Adrenal gland (tissue), 9 donors: ENCODE measurements at regions not wholly inside any gene's neighbourhood (a gene's known extent, or its start where the extent isn't known, plus 50 kb on each side); places are given as distances from the start of the nearest gene placed in this dataset.

ENCODE experiments used
- DNase-seq, 7 donors: peaks; one replicate each; pipeline ENCODE4 v3.0.0-alpha.2; 2019 to 2020
- H3K27ac ChIP-seq, 5 donors: fragments of 200-600 bp; sonication (generic) in 4 of 5; 1 replicate in 3 of 5; 2 replicates in 2 of 5; pipeline versions ENCODE4 v1.5.1 to v1.8.0; 2016 to 2020; ENCODE audit warnings: mild to moderate bottlenecking in 1 of 5
- H3K27me3 ChIP-seq: fragments of 200-600 bp; 2 replicates; pipeline ENCODE4 v1.8.0; 2021
- H3K36me3 ChIP-seq, 2 donors: fragments of 200-600 bp; replicated peaks in 1 of 2; 1 replicate in 1 of 2; 2 replicates in 1 of 2; pipeline versions ENCODE4 v1.5.1 to v1.8.0; 2018 to 2022
- H3K4me1 ChIP-seq, 2 donors: fragments of 200-600 bp; replicated peaks in 1 of 2; 1 replicate in 1 of 2; 2 replicates in 1 of 2; pipeline versions ENCODE4 v1.5.1 to v1.8.0; 2018 to 2021
- H3K4me3 ChIP-seq, 4 donors: fragments of 200-600 bp; sonication (generic) in 3 of 4; one replicate each; pipeline ENCODE4 v1.5.1; 2016 to 2018
- H3K9me3 ChIP-seq, 3 donors: fragments of 200-600 bp; sonication (generic) in 1 of 3; replicated peaks in 1 of 3; 1 replicate in 2 of 3; 2 replicates in 1 of 3; pipeline versions ENCODE4 v1.5.1 to v1.8.0; 2016 to 2021
- POLR2A ChIP-seq, 2 donors: fragments of 450-650 bp; IDR thresholded peaks; one replicate each; pipeline ENCODE4 v1.6.1; 2017; ENCODE audit warnings: antibody characterized with exemption in 2 of 2, mild to moderate bottlenecking in 2 of 2, moderate library complexity in 1 of 2
- WGBS, 4 donors: extraction: QIAGEN DNeasy Blood & Tissue Kit in 2 of 4; methylation state at CpG; one replicate each; pipeline versions ENCODE4 v1.1.5 to v1.1.7; 2013 to 2017; 5-methylcytosine and 5-hydroxymethylcytosine counted together
- intact Hi-C, 2 donors: fragments of 100-400 bp; cut with DNase I; formaldehyde crosslinking; loops; one replicate each; pipeline versions ENCODE4 v1.14.1 to v1.15.0; 2022 to 2023
- TF ChIP-seq, protein P1 (sequence below), 6 experiments: fragments of 450-650 bp in 4 of 6; fragments of 200-600 bp in 2 of 6; sonication (generic) in 1 of 6; IDR thresholded peaks; 1 replicate in 5 of 6; 2 replicates in 1 of 6; pipeline versions ENCODE4 v1.5.1 to v1.8.0; 2016 to 2021; ENCODE audit warnings: antibody characterized with exemption in 6 of 6, mild to moderate bottlenecking in 2 of 6, moderate library complexity in 1 of 6
- donor health status: healthy with polysubstance abuse.
- donor health status: Bipolar disorder and iron deficiency.
- donor health status: DM: yes; HTN: yes; CAD: no.
- donor health status: DM: no; HTN: no; CAD: no.
- donor health status: DM: no; HTN: no; CAD: no.

- H3K4me1 ChIP-seq, result no peaks in the 10 kb centered on the region
- no peaks in the 10 kb centered on the region for H3K9me3 ChIP-seq
- no peak overlapping the region for H3K27ac ChIP-seq
- DNase-seq, result no peak
- no peaks in the 10 kb centered on the region for H3K36me3 ChIP-seq
- WGBS, 4 donors, result 72 to 79% (median 75%) methylated on average over 14 of the region's 14 CpGs
- intact Hi-C loops, result no loop called here
- H3K27me3 ChIP-seq, result peaks cover 22% of the 10 kb centered on the region
- TF ChIP-seq, protein P1, sequence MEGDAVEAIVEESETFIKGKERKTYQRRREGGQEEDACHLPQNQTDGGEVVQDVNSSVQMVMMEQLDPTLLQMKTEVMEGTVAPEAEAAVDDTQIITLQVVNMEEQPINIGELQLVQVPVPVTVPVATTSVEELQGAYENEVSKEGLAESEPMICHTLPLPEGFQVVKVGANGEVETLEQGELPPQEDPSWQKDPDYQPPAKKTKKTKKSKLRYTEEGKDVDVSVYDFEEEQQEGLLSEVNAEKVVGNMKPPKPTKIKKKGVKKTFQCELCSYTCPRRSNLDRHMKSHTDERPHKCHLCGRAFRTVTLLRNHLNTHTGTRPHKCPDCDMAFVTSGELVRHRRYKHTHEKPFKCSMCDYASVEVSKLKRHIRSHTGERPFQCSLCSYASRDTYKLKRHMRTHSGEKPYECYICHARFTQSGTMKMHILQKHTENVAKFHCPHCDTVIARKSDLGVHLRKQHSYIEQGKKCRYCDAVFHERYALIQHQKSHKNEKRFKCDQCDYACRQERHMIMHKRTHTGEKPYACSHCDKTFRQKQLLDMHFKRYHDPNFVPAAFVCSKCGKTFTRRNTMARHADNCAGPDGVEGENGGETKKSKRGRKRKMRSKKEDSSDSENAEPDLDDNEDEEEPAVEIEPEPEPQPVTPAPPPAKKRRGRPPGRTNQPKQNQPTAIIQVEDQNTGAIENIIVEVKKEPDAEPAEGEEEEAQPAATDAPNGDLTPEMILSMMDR (IDR thresholded peaks at IDR 0.05), result no peak
- TF ChIP-seq POLR2A (IDR thresholded peaks at IDR 0.05), result no peak
- H3K4me3 ChIP-seq, result no peak overlapping the region
These were observed 567.4 kb upstream of the ZFHX3 start for GRCh38 chr16:73615071-73615940.

- TF ChIP-seq, protein P1 (IDR thresholded peaks at IDR 0.05), result no peak
- no peak for TF ChIP-seq POLR2A (IDR thresholded peaks at IDR 0.05)
- Histone ChIP-seq H3K4me1 (no peaks in the 10 kb centered on the region), H3K36me3 (no peaks in the 10 kb centered on the region), H3K4me3 (no peak overlapping the region), H3K27me3 (peaks cover 22% of the 10 kb centered on the region), H3K27ac (no peak overlapping the region), H3K9me3 (no peaks in the 10 kb centered on the region)
- no peak for DNase-seq
- WGBS, 4 donors, result 80 to 86% (median 85%) methylated on average over 4 of the region's 4 CpGs
- intact Hi-C loops, result no loop called here
These were observed 566.2 kb upstream of the ZFHX3 start for GRCh38 chr16:73614131-73614530.

GRCh38 chr16:73610605-73611156 lies 562.8 kb upstream of the ZFHX3 start:
- no peak for TF ChIP-seq POLR2A (IDR thresholded peaks at IDR 0.05)
- TF ChIP-seq, protein P1 (IDR thresholded peaks at IDR 0.05), result no peak
- Histone ChIP-seq H3K36me3 (no peaks in the 10 kb centered on the region), H3K4me3 (no peak overlapping the region), H3K27me3 (peaks cover 22% of the 10 kb centered on the region), H3K4me1 (no peaks in the 10 kb centered on the region), H3K9me3 (no peaks in the 10 kb centered on the region), H3K27ac (no peak overlapping the region)
- no peak for DNase-seq
- intact Hi-C loops, result no loop called here
- whole genome bisulfite sequencing, 4 donors, result 51 to 60% (median 56%) methylated on average over 5 of the region's 5 CpGs

DNA sequence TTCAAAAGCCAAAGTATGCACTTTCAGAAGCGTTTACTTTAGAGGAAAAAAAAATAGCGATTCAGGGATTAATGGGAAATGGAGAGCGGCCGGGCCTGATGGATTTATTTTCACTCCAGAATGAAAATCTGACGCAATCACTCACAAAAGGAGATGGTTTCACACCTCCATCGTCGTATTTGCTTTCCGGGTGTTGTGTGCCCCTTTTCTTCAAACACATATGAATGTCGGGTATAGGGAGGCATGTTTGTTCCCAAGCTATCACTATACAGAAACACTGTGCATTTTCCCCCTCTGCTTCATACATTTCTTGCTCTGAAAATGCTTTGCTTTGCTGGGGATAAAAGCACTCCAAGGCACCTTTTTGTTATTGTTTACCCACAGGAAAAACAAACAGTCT lies 562.2 kb upstream of the ZFHX3 start:
- TF ChIP-seq POLR2A (IDR thresholded peaks at IDR 0.05), result no peak
- TF ChIP-seq, protein P1 (IDR thresholded peaks at IDR 0.05), result no peak
- no peaks in the 10 kb centered on the region for H3K4me1 ChIP-seq
- H3K27me3 ChIP-seq, result peaks cover 22% of the 10 kb centered on the region
- WGBS, 4 donors, result 56 to 62% (median 61%) methylated on average over 9 of the region's 9 CpGs
- no peak overlapping the region for H3K27ac ChIP-seq
- DNase-seq, result no peak
- no peaks in the 10 kb centered on the region for H3K9me3 ChIP-seq
- intact Hi-C loops, result no loop called here
- H3K36me3 ChIP-seq, result no peaks in the 10 kb centered on the region
- H3K4me3 ChIP-seq, result no peak overlapping the region
